ENCODE measurements at regions not wholly inside any gene's neighbourhood (a gene's known extent, or its start where the extent isn't known, plus 50 kb on each side); places are given as distances from the start of the nearest gene placed in this dataset.

DNA sequence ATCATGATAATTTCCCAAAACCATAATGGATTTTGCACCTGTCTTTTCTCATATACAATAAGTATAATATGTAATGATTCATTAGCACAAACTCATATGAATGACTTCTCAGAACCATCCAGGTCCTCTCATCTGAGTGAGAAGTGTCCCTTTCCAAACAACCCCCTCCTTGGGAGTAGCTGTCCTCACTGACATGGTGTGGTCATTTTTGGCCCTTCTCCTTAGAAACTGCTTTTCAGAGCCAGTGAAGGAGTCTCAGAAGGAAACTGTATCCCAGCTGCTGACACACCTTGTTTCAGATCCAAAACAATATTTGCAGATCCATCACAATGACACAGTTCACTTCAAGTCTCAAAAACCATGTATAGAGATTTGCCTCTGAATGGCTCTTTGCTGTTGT is 95.5 kb downstream of the MIS18A start:
- Mint-ChIP-seq H3K36me3 (ENCODE audit: low read depth, unreplicated experiment) (no peaks in the 10 kb centered on the region), H3K27ac (ENCODE audit: unreplicated experiment) (no peak overlapping the region), H3K4me3 (ENCODE audit: unreplicated experiment) (no peak overlapping the region), H3K9me3 (ENCODE audit: unreplicated experiment) (peaks cover 4% of the 10 kb centered on the region), H3K27me3 (ENCODE audit: low read depth, unreplicated experiment) (peaks cover 13% of the 10 kb centered on the region), H3K4me1 (ENCODE audit: low read depth, unreplicated experiment) (no peaks in the 10 kb centered on the region)
- Histone ChIP-seq H3K79me2 (ENCODE audit: insufficient read depth, low read length) (no peaks in the 10 kb centered on the region), H3K4me3 (ENCODE audit: insufficient read depth, low read depth, low read length) (no peak overlapping the region), H3K9me3 (ENCODE audit: insufficient read depth, low read depth, low read length) (no peaks in the 10 kb centered on the region), H2AFZ (ENCODE audit: low read depth, low read length) (no peak overlapping the region), H3K36me3 (ENCODE audit: insufficient read depth, low read length) (no peaks in the 10 kb centered on the region), H3K4me1 (ENCODE audit: insufficient read depth, low read length) (no peaks in the 10 kb centered on the region), H3K27ac (ENCODE audit: low read depth, low read length) (no peak overlapping the region), H4K20me1 (ENCODE audit: insufficient read depth, low read length) (no peaks in the 10 kb centered on the region), H3K9ac (ENCODE audit: low read length) (no peak overlapping the region), H3K4me2 (ENCODE audit: low read length) (no peak overlapping the region), H3K27me3 (ENCODE audit: insufficient read depth, low read length) (no peaks in the 10 kb centered on the region)
- DNase-seq (ENCODE audit: low read depth) (no peak), FAIRE-seq (no peak)
- no peak for TF ChIP-seq EZH2 (IDR thresholded peaks at IDR 0.05; ENCODE audit: insufficient read depth, low read length)
- TF ChIP-seq, protein P1, sequence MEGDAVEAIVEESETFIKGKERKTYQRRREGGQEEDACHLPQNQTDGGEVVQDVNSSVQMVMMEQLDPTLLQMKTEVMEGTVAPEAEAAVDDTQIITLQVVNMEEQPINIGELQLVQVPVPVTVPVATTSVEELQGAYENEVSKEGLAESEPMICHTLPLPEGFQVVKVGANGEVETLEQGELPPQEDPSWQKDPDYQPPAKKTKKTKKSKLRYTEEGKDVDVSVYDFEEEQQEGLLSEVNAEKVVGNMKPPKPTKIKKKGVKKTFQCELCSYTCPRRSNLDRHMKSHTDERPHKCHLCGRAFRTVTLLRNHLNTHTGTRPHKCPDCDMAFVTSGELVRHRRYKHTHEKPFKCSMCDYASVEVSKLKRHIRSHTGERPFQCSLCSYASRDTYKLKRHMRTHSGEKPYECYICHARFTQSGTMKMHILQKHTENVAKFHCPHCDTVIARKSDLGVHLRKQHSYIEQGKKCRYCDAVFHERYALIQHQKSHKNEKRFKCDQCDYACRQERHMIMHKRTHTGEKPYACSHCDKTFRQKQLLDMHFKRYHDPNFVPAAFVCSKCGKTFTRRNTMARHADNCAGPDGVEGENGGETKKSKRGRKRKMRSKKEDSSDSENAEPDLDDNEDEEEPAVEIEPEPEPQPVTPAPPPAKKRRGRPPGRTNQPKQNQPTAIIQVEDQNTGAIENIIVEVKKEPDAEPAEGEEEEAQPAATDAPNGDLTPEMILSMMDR (IDR thresholded peaks at IDR 0.05; ENCODE audit: insufficient read depth, low read depth, low read length) = no peak

- Mint-ChIP-seq H3K9me3 (ENCODE audit: unreplicated experiment) (peaks cover 4% of the 10 kb centered on the region), H3K27me3 (ENCODE audit: low read depth, unreplicated experiment) (peaks cover 13% of the 10 kb centered on the region), H3K36me3 (ENCODE audit: low read depth, unreplicated experiment) (no peaks in the 10 kb centered on the region), H3K4me3 (ENCODE audit: unreplicated experiment) (no peak overlapping the region), H3K4me1 (ENCODE audit: low read depth, unreplicated experiment) (no peaks in the 10 kb centered on the region), H3K27ac (ENCODE audit: unreplicated experiment) (no peak overlapping the region)
- Histone ChIP-seq H2AFZ (ENCODE audit: low read depth, low read length) (no peak overlapping the region), H3K4me2 (ENCODE audit: low read length) (no peak overlapping the region), H3K9ac (ENCODE audit: low read length) (no peak overlapping the region), H3K36me3 (ENCODE audit: insufficient read depth, low read length) (no peaks in the 10 kb centered on the region), H3K27ac (ENCODE audit: low read depth, low read length) (no peak overlapping the region), H3K9me3 (ENCODE audit: insufficient read depth, low read depth, low read length) (no peaks in the 10 kb centered on the region), H3K4me3 (ENCODE audit: insufficient read depth, low read depth, low read length) (no peak overlapping the region), H3K4me1 (ENCODE audit: insufficient read depth, low read length) (no peaks in the 10 kb centered on the region), H3K79me2 (ENCODE audit: insufficient read depth, low read length) (no peaks in the 10 kb centered on the region), H4K20me1 (ENCODE audit: insufficient read depth, low read length) (no peaks in the 10 kb centered on the region), H3K27me3 (ENCODE audit: insufficient read depth, low read length) (no peaks in the 10 kb centered on the region)
- DNase-seq (ENCODE audit: low read depth) (no peak), FAIRE-seq (no peak)
- TF ChIP-seq, protein P1 (IDR thresholded peaks at IDR 0.05; ENCODE audit: insufficient read depth, low read depth, low read length) = no peak
- TF ChIP-seq EZH2 (IDR thresholded peaks at IDR 0.05; ENCODE audit: insufficient read depth, low read length) = no peak
Measured at GRCh38 chr21:32182449-32182848, 96.4 kb downstream of the MIS18A start.

DNA sequence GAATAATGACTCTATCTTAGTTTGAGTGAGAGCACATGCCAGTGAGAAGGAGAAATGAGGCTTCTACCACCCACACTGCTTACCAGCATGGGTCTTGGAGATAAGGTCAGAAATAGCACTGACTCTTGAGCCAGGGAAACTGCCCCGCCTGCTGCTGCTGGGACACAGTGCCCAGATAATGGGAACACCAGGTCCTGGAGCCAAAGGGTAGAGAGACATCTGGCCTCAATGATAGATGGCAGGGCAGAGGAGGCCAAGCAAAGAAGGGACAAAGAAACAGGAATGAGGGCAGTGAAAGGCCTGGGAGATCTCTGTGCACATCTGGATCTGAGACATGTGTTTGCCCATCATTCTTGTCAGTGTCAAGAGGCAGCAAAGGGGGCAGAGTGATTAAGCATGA is 97.4 kb downstream of the MIS18A start:
- Histone ChIP-seq H2AFZ (ENCODE audit: low read depth, low read length) (no peak overlapping the region), H3K27ac (ENCODE audit: low read depth, low read length) (no peak overlapping the region), H3K9ac (ENCODE audit: low read length) (no peak overlapping the region), H3K4me3 (ENCODE audit: insufficient read depth, low read depth, low read length) (no peak overlapping the region), H3K36me3 (ENCODE audit: insufficient read depth, low read length) (no peaks in the 10 kb centered on the region), H3K4me2 (ENCODE audit: low read length) (no peak overlapping the region), H4K20me1 (ENCODE audit: insufficient read depth, low read length) (no peaks in the 10 kb centered on the region), H3K9me3 (ENCODE audit: insufficient read depth, low read depth, low read length) (no peaks in the 10 kb centered on the region), H3K79me2 (ENCODE audit: insufficient read depth, low read length) (no peaks in the 10 kb centered on the region), H3K4me1 (ENCODE audit: insufficient read depth, low read length) (no peaks in the 10 kb centered on the region), H3K27me3 (ENCODE audit: insufficient read depth, low read length) (no peaks in the 10 kb centered on the region)
- Mint-ChIP-seq H3K27ac (ENCODE audit: unreplicated experiment) (no peak overlapping the region), H3K27me3 (ENCODE audit: low read depth, unreplicated experiment) (peaks cover 13% of the 10 kb centered on the region), H3K36me3 (ENCODE audit: low read depth, unreplicated experiment) (no peaks in the 10 kb centered on the region), H3K4me3 (ENCODE audit: unreplicated experiment) (no peak overlapping the region), H3K4me1 (ENCODE audit: low read depth, unreplicated experiment) (no peaks in the 10 kb centered on the region), H3K9me3 (ENCODE audit: unreplicated experiment) (peaks cover 4% of the 10 kb centered on the region)
- TF ChIP-seq, protein P1 (IDR thresholded peaks at IDR 0.05; ENCODE audit: insufficient read depth, low read depth, low read length) = no peak
- no peak for TF ChIP-seq EZH2 (IDR thresholded peaks at IDR 0.05; ENCODE audit: insufficient read depth, low read length)
- DNase-seq (ENCODE audit: low read depth) (no peak), FAIRE-seq (no peak)
